ENCODE measurements at regions not wholly inside any gene's neighbourhood (a gene's known extent, or its start where the extent isn't known, plus 50 kb on each side); places are given as distances from the start of the nearest gene placed in this dataset.
"Not testable (repeated sequence)": the region's sequence is repeated elsewhere in the genome, so short reads cannot be mapped to it uniquely, and the experiment has no call there.

- Mint-ChIP-seq H3K4me3 (no peak overlapping the region), H3K36me3 (ENCODE audit: low read depth) (peaks cover 40% of the 10 kb centered on the region), H3K27ac (peak overlapping the region; percentile 58)
Observed at GRCh38 chr1:184825571-184825970, 70.9 kb upstream of the EDEM3 start.

GRCh38 chr1:184824691-184825323 lies 70.1 kb upstream of the EDEM3 start:
- Mint-ChIP-seq H3K4me1 (ENCODE audit: low read depth) (peaks cover 19% of the 10 kb centered on the region), H3K9me3 (no peaks in the 10 kb centered on the region), H3K36me3 (ENCODE audit: low read depth) (peaks cover 39% of the 10 kb centered on the region), H3K27ac (no peak overlapping the region), H3K27me3 (no peaks in the 10 kb centered on the region), H3K4me3 (no peak overlapping the region)
- no peak for DNase-seq

More at GRCh38 chr1:184825571-184825970, 70.9 kb upstream of the EDEM3 start:
- H3K9me3 Mint-ChIP-seq, result no peaks in the 10 kb centered on the region
- no peak for DNase-seq
- H3K4me1 Mint-ChIP-seq (ENCODE audit: low read depth), result peaks cover 16% of the 10 kb centered on the region
- no peaks in the 10 kb centered on the region for H3K27me3 Mint-ChIP-seq

- Mint-ChIP-seq H3K4me3 (no peak overlapping the region), H3K27ac (no peak overlapping the region), H3K27me3 (no peaks in the 10 kb centered on the region), H3K36me3 (ENCODE audit: low read depth) (peaks cover 50% of the 10 kb centered on the region), H3K9me3 (no peaks in the 10 kb centered on the region), H3K4me1 (ENCODE audit: low read depth) (peaks cover 19% of the 10 kb centered on the region)
- no peak for DNase-seq
Observed at GRCh38 chr1:184823080-184823479, 68.4 kb upstream of the EDEM3 start.

GRCh38 chr1:184822267-184822666 lies 67.6 kb upstream of the EDEM3 start:
- no peak overlapping the region for H3K27ac Mint-ChIP-seq
- H3K4me1 Mint-ChIP-seq (ENCODE audit: low read depth), result peaks cover 19% of the 10 kb centered on the region
- DNase-seq, result no peak
- H3K36me3 Mint-ChIP-seq (ENCODE audit: low read depth), result peaks cover 56% of the 10 kb centered on the region
- no peaks in the 10 kb centered on the region for H3K27me3 Mint-ChIP-seq
- H3K4me3 Mint-ChIP-seq, result no peak overlapping the region
- H3K9me3 Mint-ChIP-seq, result peaks cover 2% of the 10 kb centered on the region

GRCh38 chr1:184821658-184822057 lies 67.0 kb upstream of the EDEM3 start:
- DNase-seq, result no peak
- Mint-ChIP-seq H3K36me3 (ENCODE audit: low read depth) (peaks cover 61% of the 10 kb centered on the region), H3K4me3 (no peak overlapping the region), H3K27me3 (no peaks in the 10 kb centered on the region), H3K9me3 (peaks cover 2% of the 10 kb centered on the region), H3K27ac (no peak overlapping the region), H3K4me1 (ENCODE audit: low read depth) (peaks cover 15% of the 10 kb centered on the region)

- Mint-ChIP-seq H3K4me1 (ENCODE audit: low read depth) (peaks cover 8% of the 10 kb centered on the region), H3K36me3 (ENCODE audit: low read depth) (peaks cover 59% of the 10 kb centered on the region), H3K9me3 (peaks cover 2% of the 10 kb centered on the region), H3K4me3 (no peak overlapping the region), H3K27me3 (no peaks in the 10 kb centered on the region), H3K27ac (no peak overlapping the region)
- no peak for DNase-seq
Observed at GRCh38 chr1:184820956-184821355, 66.3 kb upstream of the EDEM3 start.

GRCh38 chr1:184820218-184820750 lies 65.6 kb upstream of the EDEM3 start:
- DNase-seq, result no peak
- no peak overlapping the region for H3K27ac Mint-ChIP-seq
- H3K27me3 Mint-ChIP-seq, result no peaks in the 10 kb centered on the region
- H3K36me3 Mint-ChIP-seq (ENCODE audit: low read depth), result peaks cover 63% of the 10 kb centered on the region
- H3K4me1 Mint-ChIP-seq (ENCODE audit: low read depth), result peaks cover 3% of the 10 kb centered on the region
- peaks cover 2% of the 10 kb centered on the region for H3K9me3 Mint-ChIP-seq
- no peak overlapping the region for H3K4me3 Mint-ChIP-seq

- peaks cover 2% of the 10 kb centered on the region for H3K9me3 Mint-ChIP-seq
- peaks cover 71% of the 10 kb centered on the region for H3K36me3 Mint-ChIP-seq (ENCODE audit: low read depth)
- H3K4me3 Mint-ChIP-seq, result no peak overlapping the region
- peaks cover 3% of the 10 kb centered on the region for H3K4me1 Mint-ChIP-seq (ENCODE audit: low read depth)
- no peaks in the 10 kb centered on the region for H3K27me3 Mint-ChIP-seq
- no peak overlapping the region for H3K27ac Mint-ChIP-seq
- DNase-seq, result no peak
Observed at GRCh38 chr1:184818646-184819045, 64.0 kb upstream of the EDEM3 start.

- peaks cover 62% of the 10 kb centered on the region for H3K36me3 Mint-ChIP-seq (ENCODE audit: low read depth)
- not testable (repeated sequence) for H3K4me1 Mint-ChIP-seq (ENCODE audit: low read depth); DNase-seq; H3K4me3 Mint-ChIP-seq; H3K27me3 Mint-ChIP-seq; H3K9me3 Mint-ChIP-seq; H3K27ac Mint-ChIP-seq
Observed at GRCh38 chr1:184817003-184817402, 62.3 kb upstream of the EDEM3 start.

- H3K4me3 Mint-ChIP-seq, result no peak overlapping the region
- H3K4me1 Mint-ChIP-seq (ENCODE audit: low read depth), result no peaks in the 10 kb centered on the region
- H3K27me3 Mint-ChIP-seq, result no peaks in the 10 kb centered on the region
- H3K27ac Mint-ChIP-seq, result no peak overlapping the region
- peaks cover 2% of the 10 kb centered on the region for H3K9me3 Mint-ChIP-seq
- DNase-seq, result no peak
- H3K36me3 Mint-ChIP-seq (ENCODE audit: low read depth), result peaks cover 36% of the 10 kb centered on the region
Observed at GRCh38 chr1:184813528-184814089, 59.0 kb upstream of the EDEM3 start.

- Mint-ChIP-seq H3K27me3 (no peaks in the 10 kb centered on the region), H3K9me3 (no peaks in the 10 kb centered on the region), H3K4me3 (no peak overlapping the region), H3K27ac (no peak overlapping the region), H3K4me1 (ENCODE audit: low read depth) (no peaks in the 10 kb centered on the region), H3K36me3 (ENCODE audit: low read depth) (peaks cover 26% of the 10 kb centered on the region)
- no peak for DNase-seq
Observed at GRCh38 chr1:184811439-184812111, 56.9 kb upstream of the EDEM3 start.

- peak overlapping the region; percentile 26 for H3K27ac Mint-ChIP-seq
- peaks cover 3% of the 10 kb centered on the region for H3K4me1 Mint-ChIP-seq (ENCODE audit: low read depth)
- H3K9me3 Mint-ChIP-seq, result no peaks in the 10 kb centered on the region
- no peak for DNase-seq
- H3K4me3 Mint-ChIP-seq, result no peak overlapping the region
- H3K36me3 Mint-ChIP-seq (ENCODE audit: low read depth), result peaks cover 27% of the 10 kb centered on the region
- no peaks in the 10 kb centered on the region for H3K27me3 Mint-ChIP-seq
Observed at GRCh38 chr1:184810735-184811343, 56.2 kb upstream of the EDEM3 start.

GRCh38 chr1:184806296-184806721 lies 51.7 kb upstream of the EDEM3 start:
- Mint-ChIP-seq H3K4me3 (no peak overlapping the region), H3K27ac (no peak overlapping the region), H3K9me3 (no peaks in the 10 kb centered on the region), H3K27me3 (no peaks in the 10 kb centered on the region), H3K4me1 (ENCODE audit: low read depth) (peaks cover 8% of the 10 kb centered on the region), H3K36me3 (ENCODE audit: low read depth) (peaks cover 24% of the 10 kb centered on the region)
- no peak for DNase-seq

- no peaks in the 10 kb centered on the region for H3K9me3 Mint-ChIP-seq
- H3K27me3 Mint-ChIP-seq, result no peaks in the 10 kb centered on the region
- H3K4me3 Mint-ChIP-seq, result no peak overlapping the region
- H3K27ac Mint-ChIP-seq, result peak overlapping the region; percentile 9
- peaks cover 8% of the 10 kb centered on the region for H3K4me1 Mint-ChIP-seq (ENCODE audit: low read depth)
- H3K36me3 Mint-ChIP-seq (ENCODE audit: low read depth), result peaks cover 22% of the 10 kb centered on the region
- peak; percentile 86 for DNase-seq
Observed at GRCh38 chr1:184805667-184806295, 51.1 kb upstream of the EDEM3 start.

All from activated T-cell treated with anti-CD3 and anti-CD28 coated beads, Interleukin-2, amount 50 U/mL, for 24 hours (primary cell).